ENCODE measurements at regions not wholly inside any gene's neighbourhood (a gene's known extent, or its start where the extent isn't known, plus 50 kb on each side); places are given as distances from the start of the nearest gene placed in this dataset.

GRCh38 chr7:96789914-96790313 lies 80.3 kb upstream of the SEM1 start:
- TF ChIP-seq POLR2A (IDR thresholded peaks at IDR 0.05) (no peak), CTCF (IDR thresholded peaks at IDR 0.05) (no peak)

Measured in right lobe of liver (tissue), 4 donors.